Chondrocyte (in vitro differentiated cells): ENCODE measurements at regions not wholly inside any gene's neighbourhood (a gene's known extent, or its start where the extent isn't known, plus 50 kb on each side); places are given as distances from the start of the nearest gene placed in this dataset.

Experiments used
- DNase-seq: peaks from one replicate; pipeline ENCODE4 v3.0.0; 2021; ENCODE audit warnings: mixed read lengths, low spot score
- H3K27ac Mint-ChIP-seq: one replicate; pipeline ENCODE4 v1.8.0; 2021; ENCODE audit warnings: mild to moderate bottlenecking, moderate library complexity, mixed read lengths; ENCODE audit not compliant: unreplicated experiment
- H3K27me3 Mint-ChIP-seq: 2 replicates; pipeline ENCODE4 v1.8.0; 2021; ENCODE audit warnings: low read depth, mixed read lengths
- H3K36me3 Mint-ChIP-seq: 2 replicates; pipeline ENCODE4 v1.8.0; 2021; ENCODE audit warnings: low read depth, mixed read lengths
- H3K4me1 Mint-ChIP-seq: 2 replicates; pipeline ENCODE4 v1.8.0; 2021; ENCODE audit warnings: low read depth, mild to moderate bottlenecking, mixed read lengths
- H3K4me3 Mint-ChIP-seq: one replicate; pipeline ENCODE4 v1.8.0; 2021; ENCODE audit warnings: mild to moderate bottlenecking, moderate library complexity, mixed read lengths; ENCODE audit not compliant: unreplicated experiment
- H3K9me3 Mint-ChIP-seq: 2 replicates; pipeline ENCODE4 v1.8.0; 2021; ENCODE audit warnings: low read depth, mixed read lengths
- TF ChIP-seq, protein P1 (sequence below): fragments of 200-600 bp; sonication (generic); IDR thresholded peaks from 2 replicates; pipeline ENCODE4 v1.5.0; 2021; ENCODE audit warnings: antibody characterized with exemption, mild to moderate bottlenecking, moderate library complexity

DNA sequence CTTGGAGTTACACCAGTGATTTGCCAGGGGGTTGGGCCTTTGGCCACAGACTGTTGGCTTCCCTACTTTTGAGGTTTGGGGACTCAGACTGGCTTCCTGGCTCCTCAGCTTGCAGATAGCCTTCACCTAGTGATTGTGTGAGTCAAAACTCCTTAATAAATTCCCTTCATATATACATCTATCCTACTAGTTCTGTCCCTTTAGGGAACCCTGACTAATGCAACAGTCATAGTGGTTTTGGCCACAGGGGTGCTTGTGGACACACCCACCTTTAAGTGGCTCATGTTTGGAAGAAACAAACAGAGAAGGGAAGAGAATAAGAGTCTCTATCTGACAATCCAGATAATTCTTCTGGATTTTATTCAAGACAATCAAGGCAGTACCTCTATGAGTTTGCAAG lies 457.7 kb downstream of the EPHA3 start:
- Mint-ChIP-seq H3K27ac (no peak overlapping the region), H3K9me3 (peaks cover 23% of the 10 kb centered on the region), H3K4me1 (peaks cover 14% of the 10 kb centered on the region), H3K4me3 (no peak overlapping the region), H3K36me3 (no peaks in the 10 kb centered on the region), H3K27me3 (no peaks in the 10 kb centered on the region)
- DNase-seq = no peak
- TF ChIP-seq, protein P1, sequence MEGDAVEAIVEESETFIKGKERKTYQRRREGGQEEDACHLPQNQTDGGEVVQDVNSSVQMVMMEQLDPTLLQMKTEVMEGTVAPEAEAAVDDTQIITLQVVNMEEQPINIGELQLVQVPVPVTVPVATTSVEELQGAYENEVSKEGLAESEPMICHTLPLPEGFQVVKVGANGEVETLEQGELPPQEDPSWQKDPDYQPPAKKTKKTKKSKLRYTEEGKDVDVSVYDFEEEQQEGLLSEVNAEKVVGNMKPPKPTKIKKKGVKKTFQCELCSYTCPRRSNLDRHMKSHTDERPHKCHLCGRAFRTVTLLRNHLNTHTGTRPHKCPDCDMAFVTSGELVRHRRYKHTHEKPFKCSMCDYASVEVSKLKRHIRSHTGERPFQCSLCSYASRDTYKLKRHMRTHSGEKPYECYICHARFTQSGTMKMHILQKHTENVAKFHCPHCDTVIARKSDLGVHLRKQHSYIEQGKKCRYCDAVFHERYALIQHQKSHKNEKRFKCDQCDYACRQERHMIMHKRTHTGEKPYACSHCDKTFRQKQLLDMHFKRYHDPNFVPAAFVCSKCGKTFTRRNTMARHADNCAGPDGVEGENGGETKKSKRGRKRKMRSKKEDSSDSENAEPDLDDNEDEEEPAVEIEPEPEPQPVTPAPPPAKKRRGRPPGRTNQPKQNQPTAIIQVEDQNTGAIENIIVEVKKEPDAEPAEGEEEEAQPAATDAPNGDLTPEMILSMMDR = no peak

DNA sequence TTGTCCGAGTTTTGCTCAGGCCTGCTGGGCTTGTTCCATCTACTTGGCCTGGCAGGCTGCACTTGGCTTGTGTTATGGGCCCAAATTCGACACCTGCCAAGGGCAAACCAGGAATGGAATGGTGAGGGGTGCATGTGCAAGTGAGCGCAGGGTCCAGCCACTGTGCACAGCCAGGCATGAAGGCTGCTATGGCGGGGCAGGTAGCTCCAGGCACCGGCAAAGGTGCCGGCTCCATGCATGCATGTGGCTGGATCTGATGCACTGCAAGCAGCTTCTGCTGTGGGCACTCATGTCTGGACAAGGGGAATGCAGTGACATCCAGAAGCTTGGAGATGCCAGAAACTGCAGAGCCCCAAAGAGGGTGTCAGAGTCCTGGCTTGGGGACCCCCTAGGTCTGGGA lies 463.0 kb downstream of the EPHA3 start:
- TF ChIP-seq, protein P1 = no peak
- DNase-seq = no peak
- Mint-ChIP-seq H3K4me1 (peaks cover 6% of the 10 kb centered on the region), H3K4me3 (no peak overlapping the region), H3K27ac (no peak overlapping the region), H3K9me3 (peaks cover 16% of the 10 kb centered on the region), H3K36me3 (no peaks in the 10 kb centered on the region), H3K27me3 (no peaks in the 10 kb centered on the region)

DNA sequence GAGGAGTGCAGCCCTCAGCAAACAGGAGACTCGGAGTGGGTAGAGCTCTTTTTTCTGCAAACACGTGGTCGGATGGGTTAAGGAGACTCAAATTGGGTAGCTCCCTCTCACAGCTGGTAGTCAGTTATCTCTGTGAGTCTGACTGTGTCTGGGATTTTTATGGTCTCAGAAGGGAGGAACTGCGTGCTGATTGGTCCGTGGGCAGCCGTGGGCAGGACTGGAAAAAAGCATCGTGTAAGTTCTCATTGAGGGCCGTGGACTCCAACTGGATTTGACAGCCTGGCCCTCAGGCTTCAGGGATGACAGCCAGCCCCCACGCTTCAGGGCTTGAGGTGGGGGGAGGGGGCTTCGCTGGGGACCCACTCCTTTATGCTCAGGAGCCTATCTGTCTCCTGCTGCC lies 463.9 kb downstream of the EPHA3 start:
- Mint-ChIP-seq H3K4me3 (no peak overlapping the region), H3K4me1 (peaks cover 7% of the 10 kb centered on the region), H3K36me3 (no peaks in the 10 kb centered on the region), H3K27ac (no peak overlapping the region), H3K9me3 (peaks cover 8% of the 10 kb centered on the region), H3K27me3 (no peaks in the 10 kb centered on the region)
- no peak for DNase-seq
- TF ChIP-seq, protein P1 = no peak

DNA sequence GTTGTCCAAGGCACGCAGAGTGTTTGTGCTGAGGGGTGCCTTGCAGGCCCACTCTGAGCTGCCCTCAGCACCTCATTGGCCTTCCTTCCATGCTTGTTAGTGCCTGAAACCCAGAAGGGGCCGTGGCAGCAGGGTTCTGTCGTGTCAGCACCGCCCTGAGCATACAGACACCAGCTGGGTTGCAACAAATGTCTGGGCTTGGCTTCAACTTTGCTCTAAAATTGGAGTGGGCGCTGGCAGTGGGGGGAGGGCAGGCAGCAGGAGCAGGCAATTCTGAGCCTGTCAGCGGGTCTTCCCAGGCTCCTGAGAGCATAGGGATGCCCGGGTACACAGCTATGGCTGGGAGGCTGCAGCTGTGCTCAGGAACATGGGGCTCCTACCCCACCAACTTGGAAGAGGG lies 464.3 kb downstream of the EPHA3 start:
- Mint-ChIP-seq H3K36me3 (no peaks in the 10 kb centered on the region), H3K9me3 (peaks cover 7% of the 10 kb centered on the region), H3K4me3 (no peak overlapping the region), H3K27me3 (no peaks in the 10 kb centered on the region), H3K27ac (no peak overlapping the region), H3K4me1 (peaks cover 8% of the 10 kb centered on the region)
- TF ChIP-seq, protein P1 = no peak
- DNase-seq = no peak

DNA sequence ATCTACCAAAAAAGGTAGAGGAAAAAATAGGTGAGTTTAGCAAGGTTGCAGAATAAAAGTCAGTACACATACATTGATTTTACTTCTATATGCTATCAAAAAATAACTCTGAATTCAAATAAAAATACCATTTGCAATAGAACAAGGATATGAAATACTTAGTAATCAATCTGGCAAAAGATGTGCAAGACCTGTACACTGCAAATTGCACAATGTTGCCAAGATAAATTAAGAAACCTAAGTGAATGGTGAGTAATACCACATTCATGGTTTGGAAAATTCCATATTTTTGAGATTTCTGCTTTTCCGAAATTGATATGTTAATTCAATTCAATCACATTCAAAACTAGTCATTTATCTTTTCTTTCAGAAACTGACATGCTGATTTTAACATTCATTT lies 464.8 kb downstream of the EPHA3 start:
- Mint-ChIP-seq H3K27me3 (no peaks in the 10 kb centered on the region), H3K36me3 (no peaks in the 10 kb centered on the region), H3K4me1 (peaks cover 10% of the 10 kb centered on the region), H3K4me3 (no peak overlapping the region), H3K9me3 (peaks cover 4% of the 10 kb centered on the region), H3K27ac (no peak overlapping the region)
- TF ChIP-seq, protein P1 = no peak
- no peak for DNase-seq
